Sigmoid colon (tissue), 4 donors: ENCODE measurements at regions not wholly inside any gene's neighbourhood (a gene's known extent, or its start where the extent isn't known, plus 50 kb on each side); places are given as distances from the start of the nearest gene placed in this dataset.

Experiments
- CTCF ChIP-seq, 4 experiments: fragments of 450-650 bp in 3 of 4; fragments of 200-600 bp in 1 of 4; IDR thresholded peaks; one replicate each; pipeline ENCODE4 v1.5.1; 2016 to 2019; ENCODE audit warnings: antibody characterized with exemption in 4 of 4, mild to moderate bottlenecking in 3 of 4, moderate library complexity in 2 of 4
- EP300 ChIP-seq, 4 donors: sonication (generic); formaldehyde crosslinking; IDR thresholded peaks; one replicate each; pipeline ENCODE4 v1.6.1; 2017; ENCODE audit warnings: antibody characterized with exemption in 4 of 4

GRCh38 chr3:118354556-118354955, 680.1 kb downstream of the IGSF11 start:
- TF ChIP-seq CTCF (IDR thresholded peaks at IDR 0.05): no peak
- TF ChIP-seq EP300 (IDR thresholded peaks at IDR 0.05): no peak
